ENCODE measurements at regions not wholly inside any gene's neighbourhood (a gene's known extent, or its start where the extent isn't known, plus 50 kb on each side); places are given as distances from the start of the nearest gene placed in this dataset.
A peak's percentile ranks its signal among the peaks of the same experiment; 100 is the strongest.

- Histone ChIP-seq H3K4me2 (ENCODE audit: control insufficient read depth, extremely low read depth, insufficient read depth, low read depth, low read length) (no peak overlapping the region), H3K27me3 (ENCODE audit: control insufficient read depth, extremely low read depth, insufficient read depth, low read length) (no peaks in the 10 kb centered on the region), H3K9me3 (ENCODE audit: control insufficient read depth, low read depth, low read length) (no peaks in the 10 kb centered on the region), H4K20me1 (ENCODE audit: control insufficient read depth, extremely low read depth, insufficient read depth, low read length) (no peaks in the 10 kb centered on the region), H3K4me1 (ENCODE audit: control insufficient read depth, extremely low read depth, insufficient read depth, low read length) (peaks cover 46% of the 10 kb centered on the region), H3K4me3 (ENCODE audit: control insufficient read depth in 2 of 3, extremely low read depth in 1 of 3, insufficient read depth in 2 of 3, low read depth in 1 of 3, low read length in 3 of 3) (no peak overlapping the region), H3K9ac (ENCODE audit: control insufficient read depth, extremely low read depth, insufficient read depth, low read length) (peak overlapping the region; percentile 3), H3K9me1 (ENCODE audit: control insufficient read depth, extremely low read depth, insufficient read depth, low read length) (no peaks in the 10 kb centered on the region), H3K79me2 (ENCODE audit: control insufficient read depth, insufficient read depth, low read length) (no peaks in the 10 kb centered on the region), H2AFZ (ENCODE audit: control insufficient read depth, low read length) (no peak overlapping the region), H3K36me3 (ENCODE audit: control insufficient read depth in 2 of 2, extremely low read depth in 1 of 2, insufficient read depth in 2 of 2, low read length in 2 of 2) (no peaks in the 10 kb centered on the region), H3K27ac (ENCODE audit: control insufficient read depth, insufficient read depth, low read length) (peak overlapping the region; percentile 96)
- FAIRE-seq (peak; percentile 51), DNase-seq (ENCODE audit: low read depth, low spot score) (no peak)
- dilution Hi-C loops (cut with MboI; ENCODE audit: extremely low pct_ligation_motif_present, low sequenced_read_pairs): no loop called here
- TF ChIP-seq CTCF (optimal IDR thresholded peaks at IDR 0.05 in 1 of 3, IDR thresholded peaks at IDR 0.05 in 1 of 3, conservative IDR thresholded peaks at IDR 0.05 in 1 of 3; ENCODE audit: extremely low read depth in 1 of 3, insufficient read depth in 2 of 3, low read length in 3 of 3) (no peak), EZH2 (IDR thresholded peaks at IDR 0.05; ENCODE audit: low read length) (no peak)
Observed at GRCh38 chr4:11636031-11636430, 207.3 kb upstream of the HS3ST1 start.

- Histone ChIP-seq H3K9me1 (ENCODE audit: control insufficient read depth, extremely low read depth, insufficient read depth, low read length) (no peaks in the 10 kb centered on the region), H4K20me1 (ENCODE audit: control insufficient read depth, extremely low read depth, insufficient read depth, low read length) (no peaks in the 10 kb centered on the region), H3K27me3 (ENCODE audit: control insufficient read depth, extremely low read depth, insufficient read depth, low read length) (no peaks in the 10 kb centered on the region), H3K79me2 (ENCODE audit: control insufficient read depth, insufficient read depth, low read length) (no peaks in the 10 kb centered on the region), H3K36me3 (ENCODE audit: control insufficient read depth in 2 of 2, extremely low read depth in 1 of 2, insufficient read depth in 2 of 2, low read length in 2 of 2) (no peaks in the 10 kb centered on the region), H2AFZ (ENCODE audit: control insufficient read depth, low read length) (no peak overlapping the region), H3K9ac (ENCODE audit: control insufficient read depth, extremely low read depth, insufficient read depth, low read length) (peak overlapping the region; percentile 72), H3K4me3 (ENCODE audit: control insufficient read depth in 2 of 3, extremely low read depth in 1 of 3, insufficient read depth in 2 of 3, low read depth in 1 of 3, low read length in 3 of 3) (no peak overlapping the region), H3K9me3 (ENCODE audit: control insufficient read depth, low read depth, low read length) (no peaks in the 10 kb centered on the region), H3K4me1 (ENCODE audit: control insufficient read depth, extremely low read depth, insufficient read depth, low read length) (peaks cover 53% of the 10 kb centered on the region), H3K27ac (ENCODE audit: control insufficient read depth, insufficient read depth, low read length) (peak overlapping the region; percentile 96), H3K4me2 (ENCODE audit: control insufficient read depth, extremely low read depth, insufficient read depth, low read depth, low read length) (peak overlapping the region; percentile 35)
- dilution Hi-C loops (cut with MboI; ENCODE audit: extremely low pct_ligation_motif_present, low sequenced_read_pairs): no loop called here
- TF ChIP-seq CTCF (optimal IDR thresholded peaks at IDR 0.05 in 1 of 3, IDR thresholded peaks at IDR 0.05 in 1 of 3, conservative IDR thresholded peaks at IDR 0.05 in 1 of 3; ENCODE audit: extremely low read depth in 1 of 3, insufficient read depth in 2 of 3, low read length in 3 of 3) (no peak), EZH2 (IDR thresholded peaks at IDR 0.05; ENCODE audit: low read length) (no peak)
- peak; percentile 63 for DNase-seq (ENCODE audit: low read depth, low spot score)
- FAIRE-seq: peak; percentile 97
Observed at GRCh38 chr4:11635342-11635741, 206.6 kb upstream of the HS3ST1 start.

Data from keratinocyte (primary cell).